ENCODE measurements at regions not wholly inside any gene's neighbourhood (a gene's known extent, or its start where the extent isn't known, plus 50 kb on each side); places are given as distances from the start of the nearest gene placed in this dataset.

GRCh38 chr15:92809064-92809879 lies 90.9 kb upstream of the CHD2 start:
- Histone ChIP-seq H3K9me1 (ENCODE audit: insufficient read depth, low read length) (no peaks in the 10 kb centered on the region), H2BK5ac (ENCODE audit: low read depth, low read length, poor library complexity, severe bottlenecking) (peak overlapping the region; percentile 95), H2AFZ (replicated peaks; ENCODE audit: low read length, poor library complexity) (peak overlapping the region; percentile 91), H3K9me3 (ENCODE audit: control insufficient read depth, insufficient read depth, low read length) (no peaks in the 10 kb centered on the region), H4K8ac (ENCODE audit: low read depth in 2 of 2, low read length in 2 of 2) (peak overlapping the region; percentile 96 to 97), H2BK20ac (ENCODE audit: low read depth, low read length) (peak overlapping the region; percentile 87), H3K9ac (ENCODE audit: low read depth, low read length) (peak overlapping the region; percentile 83), H3K36me3 (ENCODE audit: control insufficient read depth, insufficient read depth, low read length) (no peaks in the 10 kb centered on the region), H3K4me1 (ENCODE audit: control insufficient read depth, insufficient read depth, low read length) (peaks cover 11% of the 10 kb centered on the region), H3K4me3 (ENCODE audit: insufficient read depth, low read depth, low read length) (peak overlapping the region; percentile 44), H3K23ac (ENCODE audit: low read depth, low read length) (peak overlapping the region; percentile 100), H2AK9ac (replicated peaks; ENCODE audit: low read depth, low read length, poor library complexity) (peak overlapping the region; percentile 100), H3K56ac (ENCODE audit: extremely low read depth, insufficient read depth, low read length) (peak overlapping the region; percentile 100), H3K14ac (replicated peaks; ENCODE audit: low read depth, low read length) (peak overlapping the region; percentile 100), H2BK120ac (ENCODE audit: low read depth, low read length) (peak overlapping the region; percentile 96), H2AK5ac (ENCODE audit: low read depth, low read length) (peak overlapping the region; percentile 98), H3K27me3 (ENCODE audit: control insufficient read depth, insufficient read depth, low read length) (no peaks in the 10 kb centered on the region), H3K18ac (ENCODE audit: low read depth, low read length) (peak overlapping the region; percentile 91), H4K5ac (ENCODE audit: low read depth, low read length) (peak overlapping the region; percentile 99), H3K79me1 (ENCODE audit: low read depth in 1 of 2, low read length in 2 of 2) (peaks cover 12 to 34% of the 10 kb centered on the region in 2 experiments), H4K91ac (ENCODE audit: insufficient read depth, low read depth, low read length) (peak overlapping the region; percentile 99), H3K4ac (ENCODE audit: low read depth, low read length) (peak overlapping the region; percentile 100), H4K20me1 (ENCODE audit: insufficient read depth, low read length) (no peaks in the 10 kb centered on the region), H3K4me2 (ENCODE audit: low read depth, low read length) (peak overlapping the region; percentile 82), H2BK15ac (ENCODE audit: low read depth, low read length) (peak overlapping the region; percentile 93; the same call in 2 of the 3 replicates), H3K27ac (ENCODE audit: insufficient read depth, low read length) (peak overlapping the region; percentile 91)
- DNase-seq (peak; percentile 96), ATAC-seq (ENCODE audit: low read depth) (peak; percentile 77)
- in situ Hi-C loops (cut with MboI; ENCODE audit: low sequenced_read_pairs), result loop anchor here (25.0 kb wide), 1 partner anchor 1822 kb away; the partner anchor contains the start of gene PRC1
- dilution Hi-C loops (cut with HindIII; ENCODE audit: low sequenced_read_pairs, unreplicated experiment), result loop anchor here (25.0 kb wide), 1 partner anchor 128 kb away; no protein-coding TSS in a partner anchor
- BruUV-seq (replicated peaks), result TSS peak; percentile 94
- CTCF ChIA-PET, result interaction anchor here (0.6 to 1.7 kb wide), 11 partner anchors 10 to 171 kb away, joined by 3 to 7 read pairs (median 3); partner anchors contain the start of gene CHD2
- 2% methylated on average over 30 of the region's 80 CpGs; no CpG with 5 or more reads in 1 of the 2 experiments for WGBS, 2 experiments (ENCODE audit: extremely low coverage in 2 of 2, insufficient read length in 1 of 2)
- intact Hi-C loops (cut with micrococcal nuclease), result loop anchor here (1.0 to 10.0 kb wide), 5 partner anchors 73 to 186 kb away; partner anchors contain the start of gene CHD2
- POLR2A ChIA-PET (ENCODE audit: unreplicated experiment), result interaction anchor here (0.6 to 3.5 kb wide), 10 partner anchors 8 to 125 kb away, joined by 3 to 19 read pairs (median 5); partner anchors contain the start of gene CHD2
- TF ChIP-seq CHD1 (IDR thresholded peaks at IDR 0.05; ENCODE audit: low read depth, low read length) (no peak), MXI1 (IDR thresholded peaks at IDR 0.05; ENCODE audit: borderline replicate concordance, low read depth, low read length) (peak; percentile 97; the same call in 1 of the 2 replicates), SMC3 (IDR thresholded peaks at IDR 0.05; ENCODE audit: low read depth, low read length) (peak; percentile 79), ELK1 (IDR thresholded peaks at IDR 0.05; ENCODE audit: borderline replicate concordance, low read depth, low read length) (peak; percentile 69), CEBPB (IDR thresholded peaks at IDR 0.05; ENCODE audit: low read depth, low read length) (no peak), RFX5 (IDR thresholded peaks at IDR 0.05; ENCODE audit: low read depth, low read length) (0 out of 2 replicates have a peak, but pooled peaks have one; percentile 28), BHLHE40 (IDR thresholded peaks at IDR 0.05; ENCODE audit: low read depth, low read length) (peak; percentile 27; the same call in 1 of the 2 replicates), RAD21 (IDR thresholded peaks at IDR 0.05; ENCODE audit: low read length) (peak; percentile 91), USF2 (IDR thresholded peaks at IDR 0.05; ENCODE audit: low read depth, low read length) (peak; percentile 89), MAZ (IDR thresholded peaks at IDR 0.05; ENCODE audit: borderline replicate concordance, low read depth, low read length) (no peak; the same call in none of the 2 replicates), RCOR1 (IDR thresholded peaks at IDR 0.05; ENCODE audit: insufficient replicate concordance, low read length) (peak; percentile 17), POLR2A (IDR thresholded peaks at IDR 0.05; ENCODE audit: low read depth, low read length) (peak; percentile 71; the same call in 1 of the 2 replicates), MAFK (IDR thresholded peaks at IDR 0.05; ENCODE audit: low read depth, low read length) (0 out of 2 replicates have a peak, but pooled peaks have one; percentile 6)
